Osteocyte (in vitro differentiated cells): ENCODE measurements at regions not wholly inside any gene's neighbourhood (a gene's known extent, or its start where the extent isn't known, plus 50 kb on each side); places are given as distances from the start of the nearest gene placed in this dataset.
"Not testable (repeated sequence)": the region's sequence is repeated elsewhere in the genome, so short reads cannot be mapped to it uniquely, and the experiment has no call there.

Source experiments
- DNase-seq: peaks from one replicate; pipeline ENCODE4 v3.0.0; 2021; ENCODE audit warnings: mixed read lengths; ENCODE audit not compliant: unreplicated experiment; ENCODE audit errors: extremely low spot score
- H3K27ac Mint-ChIP-seq: one replicate; pipeline ENCODE4 v1.8.0; 2021; ENCODE audit warnings: mild to moderate bottlenecking, mixed read lengths; ENCODE audit not compliant: unreplicated experiment
- H3K27me3 Mint-ChIP-seq: one replicate; pipeline ENCODE4 v1.8.0; 2021; ENCODE audit warnings: mixed read lengths; ENCODE audit not compliant: unreplicated experiment
- H3K36me3 Mint-ChIP-seq: one replicate; pipeline ENCODE4 v1.8.0; 2021; ENCODE audit warnings: mixed read lengths; ENCODE audit not compliant: unreplicated experiment
- H3K4me1 Mint-ChIP-seq: one replicate; pipeline ENCODE4 v1.8.0; 2021; ENCODE audit warnings: mixed read lengths; ENCODE audit not compliant: unreplicated experiment
- H3K4me3 Mint-ChIP-seq: one replicate; pipeline ENCODE4 v1.8.0; 2021; ENCODE audit warnings: mild to moderate bottlenecking, moderate library complexity, mixed read lengths; ENCODE audit not compliant: unreplicated experiment
- H3K9me3 Mint-ChIP-seq: one replicate; pipeline ENCODE4 v1.8.0; 2021; ENCODE audit warnings: mixed read lengths; ENCODE audit not compliant: unreplicated experiment
- CTCF ChIP-seq: fragments of 200-600 bp; sonication (generic); IDR thresholded peaks from 2 replicates; pipeline ENCODE4 v1.5.0; 2021; ENCODE audit warnings: antibody characterized with exemption, mild to moderate bottlenecking, moderate library complexity

DNA sequence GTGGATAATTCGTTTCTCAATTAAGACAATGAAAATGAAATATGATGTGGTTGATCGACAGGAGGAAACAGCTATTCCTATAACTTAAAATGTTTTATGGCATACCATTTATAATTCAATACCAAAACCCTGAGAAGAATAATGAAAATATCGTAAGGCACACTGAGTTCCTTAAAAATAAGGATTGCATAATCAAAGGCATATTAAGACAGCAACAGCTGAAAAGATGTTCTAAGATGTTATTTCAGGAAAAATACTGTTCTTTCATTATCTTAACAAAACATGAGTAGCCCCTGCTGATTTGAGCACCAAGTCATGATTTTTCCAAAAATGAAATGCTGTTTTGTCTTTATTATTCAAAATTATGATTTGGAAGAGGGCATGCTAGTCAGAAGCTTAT is 189.4 kb upstream of the ALG10 start:
- DNase-seq: no peak
- no peaks in the 10 kb centered on the region for H3K36me3 Mint-ChIP-seq
- H3K27me3 Mint-ChIP-seq: no peaks in the 10 kb centered on the region
- no peak overlapping the region for H3K27ac Mint-ChIP-seq
- H3K9me3 Mint-ChIP-seq: peaks cover 15% of the 10 kb centered on the region
- H3K4me3 Mint-ChIP-seq: no peak overlapping the region
- H3K4me1 Mint-ChIP-seq: no peaks in the 10 kb centered on the region
- TF ChIP-seq CTCF: no peak

DNA sequence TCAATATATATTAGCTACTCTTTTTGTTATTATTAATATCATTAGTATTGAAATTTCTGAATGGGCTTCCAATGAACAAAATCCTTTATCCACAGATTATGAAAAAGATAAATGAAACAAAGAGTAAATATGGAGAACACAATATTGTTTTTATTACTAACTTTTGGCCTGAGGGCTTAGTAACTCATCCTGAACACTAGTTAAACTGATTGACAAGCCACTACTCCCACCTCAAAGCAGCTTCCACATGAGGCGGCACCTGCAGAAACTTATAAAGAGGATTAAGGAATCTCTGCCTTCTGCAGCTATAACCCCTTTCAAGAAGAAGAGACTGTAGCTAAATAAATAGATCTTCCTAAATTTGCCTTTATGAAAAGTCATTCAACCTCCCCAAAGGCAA is 187.6 kb upstream of the ALG10 start:
- Mint-ChIP-seq H3K9me3 (peaks cover 12% of the 10 kb centered on the region), H3K4me1 (no peaks in the 10 kb centered on the region), H3K36me3 (no peaks in the 10 kb centered on the region), H3K27me3 (no peaks in the 10 kb centered on the region), H3K4me3 (no peak overlapping the region), H3K27ac (no peak overlapping the region)
- DNase-seq: no peak
- no peak for TF ChIP-seq CTCF

GRCh38 chr12:33876618-33877017 is 145.7 kb upstream of the ALG10 start:
- H3K27ac Mint-ChIP-seq: no peak overlapping the region
- no peak for DNase-seq
- no peak overlapping the region for H3K4me3 Mint-ChIP-seq
- no peak for TF ChIP-seq CTCF
- H3K36me3 Mint-ChIP-seq: no peaks in the 10 kb centered on the region
- H3K9me3 Mint-ChIP-seq: peaks cover 53% of the 10 kb centered on the region
- no peaks in the 10 kb centered on the region for H3K4me1 Mint-ChIP-seq
- H3K27me3 Mint-ChIP-seq: no peaks in the 10 kb centered on the region

DNA sequence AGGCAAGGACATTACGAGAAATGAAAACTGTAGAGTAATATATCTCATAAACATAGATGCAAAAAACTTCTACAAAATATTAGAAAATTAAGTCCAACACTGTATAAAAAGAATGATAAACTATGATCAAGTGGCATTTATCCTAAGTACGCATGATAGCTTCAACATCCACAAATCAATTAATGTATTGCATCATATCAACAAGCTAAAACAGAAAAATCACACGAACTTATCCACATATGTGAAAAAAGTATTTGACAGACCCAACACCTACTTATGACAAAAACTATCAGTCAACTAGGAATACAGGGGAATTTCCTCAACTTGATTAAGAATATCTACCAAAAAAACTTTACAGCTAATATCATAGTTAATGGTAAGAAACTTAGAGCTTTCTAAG is 129.9 kb upstream of the ALG10 start:
- Mint-ChIP-seq H3K4me3 (no peak overlapping the region), H3K27ac (no peak overlapping the region), H3K4me1 (no peaks in the 10 kb centered on the region), H3K36me3 (no peaks in the 10 kb centered on the region), H3K9me3 (peaks cover 22% of the 10 kb centered on the region), H3K27me3 (no peaks in the 10 kb centered on the region)
- no peak for DNase-seq
- TF ChIP-seq CTCF: no peak

DNA sequence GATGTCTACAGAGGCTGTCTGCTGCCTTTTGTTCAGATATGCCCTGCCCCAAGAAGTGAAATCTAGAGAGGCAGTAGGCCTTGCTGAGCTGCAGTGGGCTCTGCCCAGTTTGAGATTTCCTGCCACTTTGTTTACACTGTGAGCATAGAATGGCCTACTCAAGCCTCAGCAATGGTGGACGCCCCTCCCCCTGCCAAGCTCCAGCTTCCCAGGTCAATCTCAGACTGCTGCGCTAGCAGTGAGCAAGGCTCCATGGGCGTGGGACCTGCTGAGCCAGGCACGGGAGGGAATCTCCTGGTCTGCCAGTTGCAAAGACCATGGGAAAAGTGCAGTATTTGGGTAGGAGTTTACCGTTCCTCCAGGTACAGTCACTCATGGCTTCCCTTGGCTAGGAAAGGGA is 101.8 kb upstream of the ALG10 start:
- not testable (repeated sequence) for DNase-seq, H3K27ac Mint-ChIP-seq, H3K4me3 Mint-ChIP-seq, H3K4me1 Mint-ChIP-seq, H3K27me3 Mint-ChIP-seq, H3K36me3 Mint-ChIP-seq
- peaks cover 58% of the 10 kb centered on the region for H3K9me3 Mint-ChIP-seq

DNA sequence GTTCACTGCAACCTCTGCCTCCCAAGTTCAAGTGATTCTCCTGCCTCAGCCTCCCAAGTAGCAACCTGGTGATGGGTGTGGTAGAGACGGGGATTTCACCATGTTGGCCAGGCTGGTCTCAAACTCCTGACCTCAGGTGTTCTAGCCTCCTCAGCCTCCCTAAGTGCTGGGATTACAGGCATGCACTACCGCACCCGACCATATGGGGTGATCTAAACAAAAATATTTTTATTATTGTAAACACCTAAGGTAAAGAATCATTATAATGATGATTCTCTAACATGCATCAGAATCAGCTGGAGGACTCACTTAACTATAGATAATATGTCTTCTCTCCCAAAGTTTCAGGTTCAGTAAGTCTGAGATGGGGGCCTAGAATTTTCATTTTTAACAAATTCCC is 96.2 kb upstream of the ALG10 start:
- DNase-seq: no peak
- TF ChIP-seq CTCF: no peak
- H3K27me3 Mint-ChIP-seq: no peaks in the 10 kb centered on the region
- no peak overlapping the region for H3K27ac Mint-ChIP-seq
- no peaks in the 10 kb centered on the region for H3K4me1 Mint-ChIP-seq
- H3K9me3 Mint-ChIP-seq: peaks cover 37% of the 10 kb centered on the region
- H3K36me3 Mint-ChIP-seq: no peaks in the 10 kb centered on the region
- no peak overlapping the region for H3K4me3 Mint-ChIP-seq

DNA sequence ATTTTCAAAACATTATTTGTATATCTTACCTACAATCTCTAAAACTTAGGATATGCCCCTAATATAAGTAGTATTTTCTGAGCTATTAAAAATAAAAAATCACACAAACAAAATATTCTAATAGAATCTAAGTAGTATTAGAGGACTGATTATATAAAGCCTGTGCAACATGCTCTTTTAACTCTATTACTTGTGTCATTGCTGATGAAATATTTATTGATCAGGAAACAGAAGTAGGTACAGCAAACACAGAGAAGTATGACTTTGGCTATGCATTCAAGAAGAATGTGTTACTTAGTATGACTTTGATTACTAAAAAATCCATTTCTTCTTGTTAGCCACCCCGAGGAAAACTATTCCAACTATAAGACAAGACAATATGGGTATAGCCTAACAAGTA is 84.6 kb upstream of the ALG10 start:
- H3K36me3 Mint-ChIP-seq, DNase-seq: not testable (repeated sequence)

More for the DNA sequence above, 84.6 kb upstream of the ALG10 start:
- not testable (repeated sequence) for H3K27ac Mint-ChIP-seq, H3K27me3 Mint-ChIP-seq, H3K4me1 Mint-ChIP-seq, H3K4me3 Mint-ChIP-seq
- H3K9me3 Mint-ChIP-seq: peaks cover 10% of the 10 kb centered on the region
